Urinary bladder (tissue), 3 donors: ENCODE measurements at regions not wholly inside any gene's neighbourhood (a gene's known extent, or its start where the extent isn't known, plus 50 kb on each side); places are given as distances from the start of the nearest gene placed in this dataset.

ENCODE experiments used
- DNase-seq: peaks from one replicate; pipeline ENCODE4 v3.0.0-alpha.2; 2015; ENCODE audit errors: extremely low spot score
- H3K27ac ChIP-seq: one replicate; pipeline ENCODE4 v1.5.1; 2013; ENCODE audit warnings: low read depth, mild to moderate bottlenecking, moderate library complexity
- H3K36me3 ChIP-seq: one replicate; pipeline ENCODE4 v1.6.1; 2013; ENCODE audit warnings: mild to moderate bottlenecking, moderate library complexity; ENCODE audit not compliant: insufficient read depth
- H3K4me1 ChIP-seq: one replicate; pipeline ENCODE4 v1.6.1; 2013; ENCODE audit warnings: mild to moderate bottlenecking, moderate library complexity; ENCODE audit not compliant: insufficient read depth
- H3K4me3 ChIP-seq: one replicate; pipeline ENCODE4 v1.5.1; 2013; ENCODE audit warnings: low read depth, low read length
- WGBS: extraction: QIAGEN DNeasy Blood & Tissue Kit; methylation state at CpG from one replicate; pipeline ENCODE4 v1.1.7; 2013; 5-methylcytosine and 5-hydroxymethylcytosine counted together
- donor health status: healthy with polysubstance abuse.
- donor health status: healthy.

DNA sequence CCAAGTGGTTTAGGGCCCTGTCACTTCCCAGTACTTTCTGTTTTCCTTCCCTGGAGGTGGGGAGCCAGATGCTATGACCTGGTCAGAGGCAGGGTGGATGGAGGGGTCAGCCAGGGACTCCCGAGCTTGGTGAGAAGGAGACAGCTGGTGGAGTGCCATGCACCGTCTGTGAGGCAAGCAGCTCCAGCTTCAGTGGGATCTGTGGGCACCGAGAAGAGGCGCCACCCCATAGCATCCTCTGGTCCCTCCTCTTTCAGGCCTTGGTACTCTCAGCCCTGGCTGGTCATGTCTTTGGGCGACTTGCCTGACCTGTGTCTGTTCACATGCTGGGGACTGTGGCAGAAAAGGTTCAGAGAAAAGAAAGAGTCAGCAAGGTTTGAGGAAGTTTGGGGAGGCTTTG is 299.3 kb upstream of the N4BP1 start:
- H3K4me3 ChIP-seq, result no peak overlapping the region
- no peak overlapping the region for H3K27ac ChIP-seq
- 81% methylated on average over 5 of the region's 5 CpGs for WGBS
- H3K4me1 ChIP-seq, result no peaks in the 10 kb centered on the region
- H3K36me3 ChIP-seq, result no peaks in the 10 kb centered on the region
- DNase-seq, result no peak

GRCh38 chr16:48907906-48908634 is 298.1 kb upstream of the N4BP1 start:
- H3K4me3 ChIP-seq, result no peak overlapping the region
- no peaks in the 10 kb centered on the region for H3K4me1 ChIP-seq
- 90% methylated on average over 10 of the region's 10 CpGs for WGBS
- no peak overlapping the region for H3K27ac ChIP-seq
- no peak for DNase-seq
- H3K36me3 ChIP-seq, result no peaks in the 10 kb centered on the region

GRCh38 chr16:48905632-48906505 is 295.9 kb upstream of the N4BP1 start:
- 63% methylated on average over 22 of the region's 22 CpGs for WGBS
- Histone ChIP-seq H3K36me3 (no peaks in the 10 kb centered on the region), H3K4me3 (no peak overlapping the region), H3K4me1 (no peaks in the 10 kb centered on the region), H3K27ac (no peak overlapping the region)
- DNase-seq, result no peak

DNA sequence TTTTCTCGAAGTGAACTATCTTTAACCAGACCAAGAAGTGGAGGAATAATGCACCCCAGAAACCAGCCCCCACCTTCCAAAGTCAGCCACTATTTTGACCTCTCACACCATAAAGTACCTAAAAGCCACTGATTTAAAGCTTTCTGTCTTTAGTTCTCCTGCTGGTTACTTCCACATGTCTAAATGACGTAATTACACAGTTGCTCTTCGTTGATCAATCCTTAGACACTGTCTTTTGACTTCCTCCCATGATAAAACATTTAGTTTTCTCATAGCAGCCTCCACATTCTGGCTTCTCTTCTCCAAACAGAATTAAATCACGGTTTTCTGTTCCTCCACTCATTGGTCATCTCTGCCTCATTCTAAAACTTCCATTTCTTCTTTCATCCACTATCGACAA is 294.4 kb upstream of the N4BP1 start:
- Histone ChIP-seq H3K36me3 (no peaks in the 10 kb centered on the region), H3K4me1 (no peaks in the 10 kb centered on the region), H3K27ac (no peak overlapping the region), H3K4me3 (no peak overlapping the region)
- WGBS, result 70% methylated on average over 5 of the region's 5 CpGs
- DNase-seq, result no peak

DNA sequence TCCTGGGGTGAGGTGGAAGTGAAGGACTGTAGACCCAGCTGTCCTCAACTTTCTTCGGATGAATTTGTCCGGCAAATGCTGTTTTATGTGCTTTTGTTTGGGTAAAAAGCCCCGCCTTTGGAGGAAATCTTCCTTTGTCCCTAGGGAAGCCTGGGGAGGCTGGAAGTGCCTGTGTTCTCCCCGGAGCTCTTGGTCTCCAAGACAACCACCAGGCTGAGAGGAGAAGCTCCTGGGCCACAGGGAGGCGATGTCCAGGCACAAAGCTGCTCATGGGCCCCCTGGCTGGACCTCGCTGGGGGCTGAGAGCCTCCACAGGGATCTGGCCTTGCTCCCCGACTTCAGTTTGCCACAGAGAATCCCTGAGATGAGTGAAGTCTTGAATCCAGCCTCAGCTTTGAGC is 293.1 kb upstream of the N4BP1 start:
- no peak for DNase-seq
- whole genome bisulfite sequencing, result 49% methylated on average over 7 of the region's 7 CpGs
- Histone ChIP-seq H3K4me3 (no peak overlapping the region), H3K36me3 (no peaks in the 10 kb centered on the region), H3K27ac (no peak overlapping the region), H3K4me1 (no peaks in the 10 kb centered on the region)

GRCh38 chr16:48901712-48902374 is 291.9 kb upstream of the N4BP1 start:
- no peak for DNase-seq
- Histone ChIP-seq H3K27ac (no peak overlapping the region), H3K4me3 (no peak overlapping the region), H3K4me1 (no peaks in the 10 kb centered on the region), H3K36me3 (no peaks in the 10 kb centered on the region)
- WGBS, result 58% methylated on average over 9 of the region's 9 CpGs

GRCh38 chr16:48899500-48899899 is 289.5 kb upstream of the N4BP1 start:
- no peak overlapping the region for H3K4me3 ChIP-seq
- no peaks in the 10 kb centered on the region for H3K4me1 ChIP-seq
- H3K27ac ChIP-seq, result no peak overlapping the region
- H3K36me3 ChIP-seq, result no peaks in the 10 kb centered on the region
- 81% methylated on average over 1 of the region's 1 CpG for WGBS
- DNase-seq, result no peak

DNA sequence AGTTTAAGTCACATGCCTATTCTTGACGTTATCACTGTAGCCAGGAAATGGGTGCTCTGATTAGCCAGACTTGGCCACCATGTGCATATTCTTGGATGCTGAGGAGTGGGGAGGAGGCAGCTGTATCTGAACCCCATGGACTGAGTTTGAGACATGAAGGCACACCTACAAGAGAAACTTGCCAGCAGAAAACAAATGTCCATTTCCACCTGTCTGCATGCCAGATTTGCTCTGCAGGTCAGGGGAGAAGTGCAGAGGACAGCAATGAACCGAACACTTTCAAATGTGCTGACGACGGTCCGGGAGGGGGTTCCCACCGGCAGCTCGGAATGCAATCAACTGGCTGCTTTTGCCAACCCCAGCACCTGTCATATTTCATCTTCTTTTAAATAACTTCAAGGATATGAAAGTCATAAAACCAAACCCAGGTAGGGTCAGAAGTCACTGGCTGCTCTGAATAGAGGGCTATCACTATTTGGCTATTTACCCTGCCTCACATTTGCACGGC is 287.8 kb upstream of the N4BP1 start:
- no peak overlapping the region for H3K4me3 ChIP-seq
- DNase-seq, result no peak
- WGBS, result 79% methylated on average over 8 of the region's 8 CpGs

DNA sequence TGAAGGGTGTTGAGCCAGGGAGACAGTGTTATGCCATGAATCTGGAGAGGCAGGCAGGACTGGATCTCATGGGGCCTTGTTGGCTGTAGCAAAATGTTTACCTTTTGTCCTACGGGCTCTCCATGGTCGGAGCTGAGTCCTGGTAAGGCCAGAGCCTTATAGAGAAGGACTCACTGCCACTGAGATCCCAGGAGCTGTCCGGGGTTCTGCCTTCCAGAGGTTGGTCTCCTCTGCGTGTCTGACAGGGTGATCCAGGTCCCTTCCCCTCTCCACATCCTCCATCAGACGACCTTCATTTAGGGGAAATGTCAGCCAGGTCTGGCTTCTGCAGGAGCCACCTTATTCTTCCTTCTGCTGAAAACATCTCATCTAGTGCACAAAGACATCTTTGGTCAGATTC is 285.2 kb upstream of the N4BP1 start:
- no peak for DNase-seq
- H3K4me1 ChIP-seq, result no peaks in the 10 kb centered on the region
- WGBS, result 33% methylated on average over 5 of the region's 5 CpGs
- H3K4me3 ChIP-seq, result no peak overlapping the region
- no peaks in the 10 kb centered on the region for H3K36me3 ChIP-seq
- no peak overlapping the region for H3K27ac ChIP-seq

More for the DNA sequence above, 287.8 kb upstream of the N4BP1 start:
- H3K27ac ChIP-seq, result no peak overlapping the region
- no peaks in the 10 kb centered on the region for H3K36me3 ChIP-seq
- no peaks in the 10 kb centered on the region for H3K4me1 ChIP-seq

DNA sequence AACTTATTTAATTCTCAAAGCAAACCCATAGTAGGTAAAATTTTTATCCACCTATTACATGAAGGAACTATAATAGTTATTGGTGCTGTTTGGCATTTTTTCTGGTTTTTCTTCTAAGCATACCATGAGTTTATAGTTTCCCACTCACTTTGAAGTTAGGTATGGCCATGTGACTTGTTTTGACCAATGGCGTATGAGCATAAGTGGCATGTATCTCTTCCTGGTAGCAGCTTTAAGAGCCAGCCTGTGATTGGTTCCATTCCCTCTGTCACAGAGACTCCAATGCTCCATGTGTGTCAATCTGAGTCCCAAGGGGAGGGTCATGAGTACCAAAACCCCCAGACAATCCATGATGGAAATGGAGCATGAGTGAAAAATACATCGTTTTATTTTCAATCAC is 282.9 kb upstream of the N4BP1 start:
- no peak for DNase-seq
- H3K36me3 ChIP-seq, result no peaks in the 10 kb centered on the region
- WGBS, result 92% methylated on average over 2 of the region's 2 CpGs

GRCh38 chr16:48887646-48888210 is 277.7 kb upstream of the N4BP1 start:
- Histone ChIP-seq H3K36me3 (no peaks in the 10 kb centered on the region), H3K27ac (no peak overlapping the region), H3K4me1 (no peaks in the 10 kb centered on the region), H3K4me3 (no peak overlapping the region)
- DNase-seq, result no peak
- WGBS, result 66% methylated on average over 9 of the region's 9 CpGs

More for the DNA sequence above, 282.9 kb upstream of the N4BP1 start:
- Histone ChIP-seq H3K4me1 (no peaks in the 10 kb centered on the region), H3K4me3 (no peak overlapping the region), H3K27ac (no peak overlapping the region)

DNA sequence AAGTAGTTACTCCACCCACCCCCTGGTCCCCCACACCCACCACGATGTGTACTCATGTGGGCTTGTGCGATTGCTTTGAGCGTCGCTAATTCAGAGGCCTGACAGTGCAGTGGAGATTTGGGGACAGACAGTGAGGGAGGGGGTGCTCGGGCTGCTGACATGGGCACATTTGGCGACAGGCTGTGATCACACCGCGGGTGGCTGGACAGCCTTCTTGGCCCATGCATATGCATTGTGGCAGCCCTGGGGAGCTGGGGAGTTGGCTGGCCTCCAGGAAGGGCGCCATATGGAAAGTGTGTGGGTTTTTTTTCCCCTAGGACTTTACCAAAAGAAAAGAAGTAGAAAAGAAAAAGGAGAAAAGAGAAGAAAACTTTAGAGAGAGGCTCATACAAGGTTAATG is 275.5 kb upstream of the N4BP1 start:
- Histone ChIP-seq H3K27ac (no peak overlapping the region), H3K4me3 (no peak overlapping the region), H3K36me3 (no peaks in the 10 kb centered on the region), H3K4me1 (no peaks in the 10 kb centered on the region)
- WGBS, result 63% methylated on average over 9 of the region's 9 CpGs
- DNase-seq, result no peak

GRCh38 chr16:48881272-48881671 is 271.3 kb upstream of the N4BP1 start:
- WGBS, result 79% methylated on average over 2 of the region's 2 CpGs
- Histone ChIP-seq H3K4me3 (no peak overlapping the region), H3K36me3 (no peaks in the 10 kb centered on the region), H3K27ac (no peak overlapping the region), H3K4me1 (no peaks in the 10 kb centered on the region)
- DNase-seq, result no peak
